HG03521 (cell line): ENCODE measurements at regions not wholly inside any gene's neighbourhood (a gene's known extent, or its start where the extent isn't known, plus 50 kb on each side); places are given as distances from the start of the nearest gene placed in this dataset.

Source experiments
- ATAC-seq: cut with Tn5 transposase; IDR thresholded peaks from one replicate; pipeline ENCODE4 v1.9.1; 2021; ENCODE audit warnings: mild to moderate bottlenecking, moderate library complexity; ENCODE audit not compliant: unreplicated experiment

DNA sequence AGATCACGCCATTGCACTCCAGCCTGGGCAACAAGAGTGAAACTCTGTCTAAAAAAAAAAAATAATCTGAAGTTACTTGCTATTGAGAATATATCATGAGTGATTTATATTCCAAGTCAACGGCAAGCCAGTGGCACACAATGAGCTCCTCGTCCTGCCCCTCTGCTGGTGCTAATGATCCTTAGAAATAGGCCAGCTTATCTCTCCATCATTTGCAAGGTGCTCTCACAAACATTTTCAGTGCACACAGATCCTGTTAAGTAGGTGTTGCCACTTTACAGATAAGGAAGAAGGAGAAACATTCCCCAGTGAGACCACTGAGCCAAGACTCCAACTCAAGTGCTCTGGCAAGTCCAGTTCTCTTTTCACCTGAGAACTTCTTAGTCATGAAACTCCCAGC lies 91.3 kb upstream of the GPR45 start:
- no peak for ATAC-seq

- ATAC-seq, result no peak
Measured at GRCh38 chr2:105154119-105154818, 87.3 kb upstream of the GPR45 start.

- ATAC-seq, result no peak
Measured at GRCh38 chr2:105156166-105156565, 85.4 kb upstream of the GPR45 start.

DNA sequence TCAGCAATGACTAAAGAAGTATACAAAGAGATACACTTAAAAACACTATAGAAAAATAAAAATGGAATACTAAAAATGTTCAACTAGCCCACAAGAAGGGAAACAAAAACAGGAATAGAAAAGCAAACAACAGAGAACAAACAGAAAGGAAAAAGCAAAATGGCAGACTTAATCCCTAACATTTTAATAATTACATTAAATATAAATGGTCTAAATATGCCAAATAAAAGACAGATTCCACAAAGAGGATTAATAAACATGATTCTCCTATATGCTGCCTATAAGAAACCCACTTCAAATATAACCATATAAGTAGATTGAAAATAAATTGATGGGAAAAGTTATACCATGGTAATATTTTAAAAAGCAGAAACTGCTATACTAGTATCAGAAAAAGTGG lies 83.5 kb upstream of the GPR45 start:
- ATAC-seq, result no peak

DNA sequence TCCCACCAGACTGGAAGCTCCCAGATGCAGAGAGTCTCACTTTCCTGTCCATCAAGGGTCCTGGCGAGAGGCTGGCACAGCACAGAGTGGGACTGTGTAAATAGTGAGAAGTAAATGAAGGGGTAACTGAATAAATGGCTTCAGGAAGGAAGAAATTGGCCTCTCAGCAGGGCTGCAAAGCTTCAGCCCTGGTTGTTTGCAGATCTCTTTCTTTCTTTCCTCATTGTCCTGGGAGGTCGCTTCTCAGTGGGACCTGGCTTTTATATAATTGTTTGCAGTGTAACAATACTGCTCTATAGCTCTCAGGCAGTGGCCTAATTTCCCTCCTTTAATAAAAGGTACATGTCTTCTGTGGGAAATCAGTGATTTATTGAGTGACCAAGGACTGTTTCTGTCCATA lies 74.9 kb upstream of the GPR45 start:
- ATAC-seq, result no peak

GRCh38 chr2:105168543-105168942 lies 73.0 kb upstream of the GPR45 start:
- no peak for ATAC-seq

GRCh38 chr2:105175231-105175630 lies 66.3 kb upstream of the GPR45 start:
- ATAC-seq, result no peak

DNA sequence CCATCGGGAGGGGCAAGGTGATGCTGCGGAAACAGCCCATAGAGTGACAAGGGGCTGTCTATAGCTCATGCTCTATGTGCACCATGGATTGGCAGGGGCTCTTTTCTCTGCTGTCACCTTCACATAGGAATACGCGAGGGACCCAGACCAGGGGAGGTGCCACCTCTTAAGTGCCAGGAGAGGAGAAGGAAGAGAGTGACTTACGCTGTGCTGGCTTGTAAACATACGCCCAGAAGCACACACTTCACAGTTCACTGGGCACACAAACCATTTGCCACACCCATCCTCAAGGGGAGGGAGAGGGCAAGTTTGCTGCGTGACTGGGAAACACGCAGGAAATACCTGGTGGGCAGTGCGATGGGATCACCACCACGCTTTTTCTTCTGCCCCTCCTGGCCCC lies 65.1 kb upstream of the GPR45 start:
- no peak for ATAC-seq

DNA sequence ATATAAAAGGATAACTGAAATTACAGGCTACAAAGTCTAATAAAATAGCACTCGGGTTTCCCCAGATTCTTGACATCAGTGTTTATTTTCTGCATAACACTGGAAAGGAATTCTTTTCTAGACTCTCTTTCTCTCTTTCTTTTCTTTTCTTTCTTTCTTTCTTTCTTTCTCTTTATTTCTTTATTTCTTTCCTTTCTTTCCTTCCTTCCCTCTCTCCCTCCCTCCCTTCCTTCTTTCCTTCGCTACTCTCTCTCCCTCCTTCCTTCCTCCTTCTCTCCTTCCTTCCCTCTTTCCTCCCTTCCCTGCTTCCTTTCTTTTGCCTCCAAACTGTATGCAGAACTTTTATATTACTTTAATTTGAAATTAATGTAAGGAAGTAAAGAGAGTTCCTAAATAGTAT lies 64.5 kb upstream of the GPR45 start:
- no peak for ATAC-seq

GRCh38 chr2:105177536-105178254 lies 63.8 kb upstream of the GPR45 start:
- no peak for ATAC-seq

GRCh38 chr2:105179469-105180372 lies 61.8 kb upstream of the GPR45 start:
- no peak for ATAC-seq

- ATAC-seq, result no peak
Measured at GRCh38 chr2:105180491-105180972, 61.0 kb upstream of the GPR45 start.

DNA sequence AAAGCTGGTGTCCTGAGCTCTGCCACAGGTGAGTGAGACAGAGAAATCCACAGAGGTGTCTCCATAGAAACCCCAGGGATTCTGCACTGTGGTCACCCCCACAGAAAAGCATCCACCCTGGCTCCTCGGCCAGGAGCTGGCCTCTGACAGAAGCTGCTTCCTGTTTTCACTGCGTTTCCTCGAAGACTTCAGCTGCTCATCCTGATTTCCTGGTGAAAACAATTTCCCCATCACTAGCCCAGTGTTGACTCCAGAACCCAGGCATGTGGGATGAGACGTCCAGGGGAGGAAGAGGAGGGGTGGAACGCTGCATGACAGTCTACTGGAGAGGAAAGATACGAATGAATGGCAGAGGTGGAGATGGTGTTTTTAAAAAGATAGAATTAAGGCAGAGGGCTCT lies 60.3 kb upstream of the GPR45 start:
- no peak for ATAC-seq

DNA sequence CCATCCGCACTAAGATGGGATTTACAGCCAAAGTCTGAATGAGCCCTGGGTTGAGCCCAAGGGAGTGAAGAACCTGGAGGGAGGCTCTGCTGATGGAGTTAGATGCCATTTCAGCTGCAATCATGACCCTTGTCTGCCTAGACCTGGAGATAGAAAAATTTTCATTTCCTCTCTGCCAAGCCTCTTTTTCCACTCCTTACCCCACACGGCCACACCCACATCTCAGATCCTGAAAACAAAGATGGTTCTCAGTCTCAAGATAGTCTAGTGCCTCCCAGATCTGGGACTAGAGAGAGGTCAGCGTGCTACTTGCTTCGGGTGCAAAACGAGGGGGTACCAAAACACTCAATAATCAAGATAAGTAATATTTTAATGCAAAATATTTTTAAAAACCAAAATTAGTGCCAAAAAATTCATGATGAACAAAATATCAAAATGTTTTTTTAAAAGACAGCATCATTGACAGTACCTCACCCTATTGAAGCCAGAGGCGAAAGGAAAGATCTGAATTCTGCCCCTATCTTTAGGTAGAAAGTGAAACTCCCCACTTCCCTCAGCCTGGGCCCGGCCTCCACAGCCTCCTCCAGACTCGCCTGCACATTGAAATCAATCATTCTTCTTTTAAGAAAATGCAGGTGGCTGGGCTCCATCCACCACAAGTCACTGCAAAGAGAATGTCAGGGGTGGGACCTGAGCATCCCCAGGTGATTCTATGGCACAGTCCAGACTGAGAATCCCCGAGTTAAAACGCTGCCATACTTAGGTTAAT lies 57.8 kb upstream of the GPR45 start:
- peak; percentile 54 for ATAC-seq

- no peak for ATAC-seq
Measured at GRCh38 chr2:105184420-105184819, 57.1 kb upstream of the GPR45 start.

DNA sequence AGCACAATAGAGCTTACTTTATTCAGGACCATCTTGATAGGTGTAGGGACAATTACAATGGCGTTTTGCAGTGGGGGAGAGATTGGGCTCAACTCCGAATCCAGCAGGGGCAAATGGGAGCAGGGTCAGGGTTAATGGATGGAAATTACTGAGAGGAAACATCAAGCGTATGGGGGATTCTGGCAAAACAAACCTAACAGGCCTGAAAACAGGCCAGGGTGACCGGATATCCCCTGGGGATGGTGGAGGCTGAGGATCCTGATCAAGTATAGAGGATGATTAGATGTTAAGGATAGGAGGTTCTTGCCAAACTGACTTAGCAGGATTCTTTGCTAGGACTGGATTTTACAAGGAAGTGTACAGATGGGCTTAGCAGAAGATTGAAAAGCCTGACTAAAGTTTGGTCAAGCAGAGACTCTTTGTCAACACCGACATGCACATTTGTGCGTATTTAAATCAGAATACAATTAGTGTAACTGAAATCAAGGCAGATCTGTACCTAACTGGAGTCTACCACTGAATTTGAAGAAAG lies 54.5 kb upstream of the GPR45 start:
- no peak for ATAC-seq

DNA sequence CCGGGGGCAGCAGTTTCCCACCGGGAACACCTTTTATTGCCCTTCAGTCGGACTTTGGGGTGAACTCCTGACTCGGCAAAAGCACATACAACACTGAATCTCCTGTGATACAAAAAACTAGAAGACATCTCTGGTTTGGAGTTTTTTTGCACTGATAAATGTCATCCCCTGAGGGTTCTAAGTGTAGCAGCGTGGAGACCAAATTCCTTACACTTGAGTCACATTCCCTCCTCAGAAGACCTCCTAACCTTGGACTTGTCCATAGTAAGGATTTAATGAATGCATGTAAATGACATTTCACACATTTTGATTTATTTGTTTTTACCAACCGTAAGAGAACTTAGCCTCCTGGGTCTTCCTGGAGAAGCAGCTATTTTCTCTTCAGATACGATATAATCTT lies 54.0 kb upstream of the GPR45 start:
- no peak for ATAC-seq

- peak; percentile 58 for ATAC-seq
Measured at GRCh38 chr2:105188343-105188742, 53.2 kb upstream of the GPR45 start.
